ENCODE measurements at regions not wholly inside any gene's neighbourhood (a gene's known extent, or its start where the extent isn't known, plus 50 kb on each side); places are given as distances from the start of the nearest gene placed in this dataset.

GRCh38 chr20:60513141-60513540, 554.9 kb downstream of the CDH26 start:
- Histone ChIP-seq H3K4me1 (peaks cover 25% of the 10 kb centered on the region), H3K27ac (no peak overlapping the region), H3K4me2 (no peak overlapping the region)

GRCh38 chr20:60516442-60516841, 558.2 kb downstream of the CDH26 start:
- no peak overlapping the region for H3K27ac Mint-ChIP-seq
- H3K27me3 ChIP-seq = no peaks in the 10 kb centered on the region
- H3K27ac ChIP-seq = no peak overlapping the region
- H3F3A ChIP-seq (ENCODE audit: low read depth) = peaks cover 3% of the 10 kb centered on the region
- H3K4me1 ChIP-seq = peaks cover 10% of the 10 kb centered on the region
- H3K9ac ChIP-seq = no peak overlapping the region
- H3K9me3 Mint-ChIP-seq = peaks cover 11% of the 10 kb centered on the region
- peaks cover 3% of the 10 kb centered on the region for H3K27me3 Mint-ChIP-seq (ENCODE audit: insufficient read depth, low read depth)
- TF ChIP-seq EZH2phosphoT487 (IDR thresholded peaks at IDR 0.05) (no peak), EZH2 (IDR thresholded peaks at IDR 0.05) (no peak)
- TF ChIP-seq, protein P1, sequence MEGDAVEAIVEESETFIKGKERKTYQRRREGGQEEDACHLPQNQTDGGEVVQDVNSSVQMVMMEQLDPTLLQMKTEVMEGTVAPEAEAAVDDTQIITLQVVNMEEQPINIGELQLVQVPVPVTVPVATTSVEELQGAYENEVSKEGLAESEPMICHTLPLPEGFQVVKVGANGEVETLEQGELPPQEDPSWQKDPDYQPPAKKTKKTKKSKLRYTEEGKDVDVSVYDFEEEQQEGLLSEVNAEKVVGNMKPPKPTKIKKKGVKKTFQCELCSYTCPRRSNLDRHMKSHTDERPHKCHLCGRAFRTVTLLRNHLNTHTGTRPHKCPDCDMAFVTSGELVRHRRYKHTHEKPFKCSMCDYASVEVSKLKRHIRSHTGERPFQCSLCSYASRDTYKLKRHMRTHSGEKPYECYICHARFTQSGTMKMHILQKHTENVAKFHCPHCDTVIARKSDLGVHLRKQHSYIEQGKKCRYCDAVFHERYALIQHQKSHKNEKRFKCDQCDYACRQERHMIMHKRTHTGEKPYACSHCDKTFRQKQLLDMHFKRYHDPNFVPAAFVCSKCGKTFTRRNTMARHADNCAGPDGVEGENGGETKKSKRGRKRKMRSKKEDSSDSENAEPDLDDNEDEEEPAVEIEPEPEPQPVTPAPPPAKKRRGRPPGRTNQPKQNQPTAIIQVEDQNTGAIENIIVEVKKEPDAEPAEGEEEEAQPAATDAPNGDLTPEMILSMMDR (IDR thresholded peaks at IDR 0.05) = no peak
- H3K79me2 ChIP-seq (ENCODE audit: low read depth) = no peaks in the 10 kb centered on the region
- no peaks in the 10 kb centered on the region for H3K36me3 ChIP-seq
- DNase-seq (ENCODE audit: low spot score) = no peak
- no peak overlapping the region for H3K4me2 ChIP-seq
- H3K36me3 Mint-ChIP-seq = no peaks in the 10 kb centered on the region
- H4K20me1 ChIP-seq (ENCODE audit: low read depth) = no peaks in the 10 kb centered on the region
- no peak overlapping the region for H3K4me3 ChIP-seq
- H3K4me1 Mint-ChIP-seq = peaks cover 22% of the 10 kb centered on the region
- no peak overlapping the region for H2AFZ ChIP-seq (replicated peaks)
- no peak overlapping the region for H3K4me3 Mint-ChIP-seq
- H3K9me3 ChIP-seq (ENCODE audit: low read depth) = no peaks in the 10 kb centered on the region

More at GRCh38 chr20:60513141-60513540, 554.9 kb downstream of the CDH26 start:
- no peak for DNase-seq (ENCODE audit: low spot score)
- no peaks in the 10 kb centered on the region for H3K79me2 ChIP-seq (ENCODE audit: low read depth)
- no peaks in the 10 kb centered on the region for H3K27me3 ChIP-seq
- H3K9ac ChIP-seq = no peak overlapping the region
- H3K9me3 ChIP-seq (ENCODE audit: low read depth) = no peaks in the 10 kb centered on the region
- TF ChIP-seq, protein P1 (IDR thresholded peaks at IDR 0.05) = no peak
- TF ChIP-seq EZH2 (IDR thresholded peaks at IDR 0.05) (no peak), EZH2phosphoT487 (IDR thresholded peaks at IDR 0.05) (no peak)
- peaks cover 8% of the 10 kb centered on the region for H3F3A ChIP-seq (ENCODE audit: low read depth)
- no peak overlapping the region for H3K4me3 ChIP-seq
- H2AFZ ChIP-seq (replicated peaks) = no peak overlapping the region
- H4K20me1 ChIP-seq (ENCODE audit: low read depth) = no peaks in the 10 kb centered on the region
- Mint-ChIP-seq H3K27me3 (ENCODE audit: insufficient read depth, low read depth) (peaks cover 7% of the 10 kb centered on the region), H3K27ac (peak overlapping the region; percentile 30), H3K4me3 (peak overlapping the region; percentile 6), H3K4me1 (peaks cover 42% of the 10 kb centered on the region), H3K36me3 (no peaks in the 10 kb centered on the region), H3K9me3 (peaks cover 11% of the 10 kb centered on the region)
- H3K36me3 ChIP-seq = no peaks in the 10 kb centered on the region

- H3K4me3 ChIP-seq = no peak overlapping the region
- Mint-ChIP-seq H3K27ac (no peak overlapping the region), H3K4me1 (peaks cover 6% of the 10 kb centered on the region), H3K4me3 (no peak overlapping the region), H3K36me3 (no peaks in the 10 kb centered on the region), H3K27me3 (ENCODE audit: insufficient read depth, low read depth) (peaks cover 2% of the 10 kb centered on the region), H3K9me3 (peaks cover 10% of the 10 kb centered on the region)
- DNase-seq (ENCODE audit: low spot score) = no peak
- H3K9me3 ChIP-seq (ENCODE audit: low read depth) = no peaks in the 10 kb centered on the region
- TF ChIP-seq EZH2 (IDR thresholded peaks at IDR 0.05) = no peak
- TF ChIP-seq EZH2phosphoT487 (IDR thresholded peaks at IDR 0.05) = no peak
- TF ChIP-seq, protein P1 (IDR thresholded peaks at IDR 0.05) = no peak
- H3K27ac ChIP-seq = no peak overlapping the region
- peaks cover 9% of the 10 kb centered on the region for H3K4me1 ChIP-seq
- no peak overlapping the region for H3K4me2 ChIP-seq
- no peak overlapping the region for H3K9ac ChIP-seq
- no peak overlapping the region for H2AFZ ChIP-seq (replicated peaks)
- no peaks in the 10 kb centered on the region for H3K27me3 ChIP-seq
- H3F3A ChIP-seq (ENCODE audit: low read depth) = peaks cover 3% of the 10 kb centered on the region
- no peaks in the 10 kb centered on the region for H4K20me1 ChIP-seq (ENCODE audit: low read depth)
- H3K36me3 ChIP-seq = no peaks in the 10 kb centered on the region
- H3K79me2 ChIP-seq (ENCODE audit: low read depth) = no peaks in the 10 kb centered on the region
These were observed 559.8 kb downstream of the CDH26 start for GRCh38 chr20:60518022-60518421.
